ENCODE measurements at regions not wholly inside any gene's neighbourhood (a gene's known extent, or its start where the extent isn't known, plus 50 kb on each side); places are given as distances from the start of the nearest gene placed in this dataset.

GRCh38 chr2:181307203-181307991 is 149.8 kb upstream of the ITGA4 start:
- Histone ChIP-seq H3K4me2 (ENCODE audit: unreplicated experiment) (no peak overlapping the region), H3K9me2 (ENCODE audit: insufficient read depth) (no peaks in the 10 kb centered on the region), H3K27me3 (replicated peaks; ENCODE audit: insufficient read depth) (no peaks in the 10 kb centered on the region), H2AFZ (peak overlapping the region; percentile 73), H4K20me1 (ENCODE audit: insufficient read depth) (no peaks in the 10 kb centered on the region), H3K4me1 (ENCODE audit: insufficient read depth) (peaks cover 9% of the 10 kb centered on the region), H3K9ac (no peak overlapping the region), H3K79me2 (ENCODE audit: insufficient read depth) (no peaks in the 10 kb centered on the region), H3K27ac (no peak overlapping the region), H3K9me3 (ENCODE audit: low read depth) (no peaks in the 10 kb centered on the region), H3K4me3 (no peak overlapping the region), H3F3A (ENCODE audit: insufficient read depth) (no peaks in the 10 kb centered on the region), H3K36me3 (ENCODE audit: low read depth) (no peaks in the 10 kb centered on the region)
- 92 to 95% methylated on average over 7 of the region's 7 CpGs for WGBS, 2 experiments (ENCODE audit: low coverage in 1 of 2, low lambda C conversion rate in 2 of 2, missing lambda C conversion rate in 2 of 2)
- in situ Hi-C loops (cut with MboI) = no loop called here
- no peak for TF ChIP-seq EZH2phosphoT487 (IDR thresholded peaks at IDR 0.05; ENCODE audit: insufficient read depth, low read depth)
- no peak for DNase-seq

GRCh38 chr2:181308766-181309515 is 148.2 kb upstream of the ITGA4 start:
- Histone ChIP-seq H3K9me3 (ENCODE audit: low read depth) (no peaks in the 10 kb centered on the region), H3K27ac (no peak overlapping the region), H3F3A (ENCODE audit: insufficient read depth) (no peaks in the 10 kb centered on the region), H4K20me1 (ENCODE audit: insufficient read depth) (no peaks in the 10 kb centered on the region), H2AFZ (no peak overlapping the region), H3K9ac (no peak overlapping the region), H3K79me2 (ENCODE audit: insufficient read depth) (no peaks in the 10 kb centered on the region), H3K9me2 (ENCODE audit: insufficient read depth) (no peaks in the 10 kb centered on the region), H3K4me3 (no peak overlapping the region), H3K36me3 (ENCODE audit: low read depth) (no peaks in the 10 kb centered on the region), H3K4me2 (ENCODE audit: unreplicated experiment) (no peak overlapping the region), H3K27me3 (replicated peaks; ENCODE audit: insufficient read depth) (no peaks in the 10 kb centered on the region), H3K4me1 (ENCODE audit: insufficient read depth) (peaks cover 9% of the 10 kb centered on the region)
- no peak for DNase-seq
- TF ChIP-seq EZH2 (IDR thresholded peaks at IDR 0.05; ENCODE audit: insufficient read depth, poor library complexity, severe bottlenecking) = no peak
- no peak for TF ChIP-seq EZH2phosphoT487 (IDR thresholded peaks at IDR 0.05; ENCODE audit: insufficient read depth, low read depth)
- in situ Hi-C loops (cut with MboI) = no loop called here
- WGBS, 2 experiments (ENCODE audit: low coverage in 1 of 2, low lambda C conversion rate in 2 of 2, missing lambda C conversion rate in 2 of 2) = 77 to 83% methylated on average over 5 of the region's 5 CpGs

GRCh38 chr2:181309586-181309985 is 147.6 kb upstream of the ITGA4 start:
- Histone ChIP-seq H3F3A (ENCODE audit: insufficient read depth) (no peaks in the 10 kb centered on the region), H3K27me3 (replicated peaks; ENCODE audit: insufficient read depth) (no peaks in the 10 kb centered on the region), H3K4me1 (ENCODE audit: insufficient read depth) (peaks cover 9% of the 10 kb centered on the region), H3K36me3 (ENCODE audit: low read depth) (no peaks in the 10 kb centered on the region), H3K27ac (no peak overlapping the region), H3K79me2 (ENCODE audit: insufficient read depth) (no peaks in the 10 kb centered on the region), H4K20me1 (ENCODE audit: insufficient read depth) (no peaks in the 10 kb centered on the region), H2AFZ (no peak overlapping the region), H3K4me3 (no peak overlapping the region), H3K9me3 (ENCODE audit: low read depth) (no peaks in the 10 kb centered on the region), H3K9me2 (ENCODE audit: insufficient read depth) (no peaks in the 10 kb centered on the region), H3K9ac (no peak overlapping the region), H3K4me2 (ENCODE audit: unreplicated experiment) (no peak overlapping the region)
- WGBS, 2 experiments (ENCODE audit: low coverage in 1 of 2, low lambda C conversion rate in 2 of 2, missing lambda C conversion rate in 2 of 2) = 91 to 96% methylated on average over 4 of the region's 4 CpGs
- in situ Hi-C loops (cut with MboI) = no loop called here
- TF ChIP-seq EZH2 (IDR thresholded peaks at IDR 0.05; ENCODE audit: insufficient read depth, poor library complexity, severe bottlenecking) (no peak), EZH2phosphoT487 (IDR thresholded peaks at IDR 0.05; ENCODE audit: insufficient read depth, low read depth) (no peak)
- DNase-seq = no peak

- in situ Hi-C loops (cut with MboI) = no loop called here
- 89 to 100% methylated on average over 1 of the region's 1 CpG for WGBS, 2 experiments (ENCODE audit: low coverage in 1 of 2, low lambda C conversion rate in 2 of 2, missing lambda C conversion rate in 2 of 2)
Measured at GRCh38 chr2:181310967-181311366, 146.2 kb upstream of the ITGA4 start.

More at GRCh38 chr2:181310967-181311366, 146.2 kb upstream of the ITGA4 start:
- TF ChIP-seq EZH2 (IDR thresholded peaks at IDR 0.05; ENCODE audit: insufficient read depth, poor library complexity, severe bottlenecking) (no peak), EZH2phosphoT487 (IDR thresholded peaks at IDR 0.05; ENCODE audit: insufficient read depth, low read depth) (no peak)
- peaks cover 9% of the 10 kb centered on the region for H3K4me1 ChIP-seq (ENCODE audit: insufficient read depth)
- no peak overlapping the region for H2AFZ ChIP-seq
- H3K9me3 ChIP-seq (ENCODE audit: low read depth) = no peaks in the 10 kb centered on the region
- no peaks in the 10 kb centered on the region for H3K36me3 ChIP-seq (ENCODE audit: low read depth)
- no peaks in the 10 kb centered on the region for H4K20me1 ChIP-seq (ENCODE audit: insufficient read depth)
- H3K4me3 ChIP-seq = no peak overlapping the region
- no peak overlapping the region for H3K4me2 ChIP-seq (ENCODE audit: unreplicated experiment)
- DNase-seq = no peak
- no peaks in the 10 kb centered on the region for H3K9me2 ChIP-seq (ENCODE audit: insufficient read depth)
- H3K27me3 ChIP-seq (replicated peaks; ENCODE audit: insufficient read depth) = no peaks in the 10 kb centered on the region
- H3K9ac ChIP-seq = no peak overlapping the region
- no peaks in the 10 kb centered on the region for H3K79me2 ChIP-seq (ENCODE audit: insufficient read depth)
- no peaks in the 10 kb centered on the region for H3F3A ChIP-seq (ENCODE audit: insufficient read depth)
- no peak overlapping the region for H3K27ac ChIP-seq

Measured in GM23248 (cell line).